Tibial artery (tissue), 4 donors: ENCODE measurements at regions not wholly inside any gene's neighbourhood (a gene's known extent, or its start where the extent isn't known, plus 50 kb on each side); places are given as distances from the start of the nearest gene placed in this dataset.

Source experiments
- DNase-seq, 2 donors: peaks; one replicate each; pipeline ENCODE4 v3.0.0-alpha.2; 2019
- H3K27ac ChIP-seq, 2 donors: fragments of 200-600 bp; sonication (generic) in 1 of 2; 1 replicate in 1 of 2; 2 replicates in 1 of 2; pipeline ENCODE4 v1.5.1; 2018 to 2019; ENCODE audit warnings: mild to moderate bottlenecking in 1 of 2
- H3K27me3 ChIP-seq, 2 donors: fragments of 200-600 bp; sonication (generic) in 1 of 2; one replicate each; pipeline versions ENCODE4 v1.5.1 to v1.6.0; 2016 to 2019
- H3K36me3 ChIP-seq, 3 donors: fragments of 200-600 bp; sonication (generic) in 2 of 3; one replicate each; pipeline ENCODE4 v1.5.1; 2016 to 2019; ENCODE audit warnings: mild to moderate bottlenecking in 2 of 3
- H3K4me1 ChIP-seq, 4 donors: fragments of 200-600 bp; sonication (generic) in 2 of 4; 1 replicate in 3 of 4; 2 replicates in 1 of 4; pipeline ENCODE4 v1.5.1; 2016 to 2019
- H3K4me3 ChIP-seq, 2 donors: fragments of 200-600 bp; sonication (generic) in 1 of 2; 1 replicate in 1 of 2; 2 replicates in 1 of 2; pipeline ENCODE4 v1.5.1; 2018 to 2019; ENCODE audit warnings: mild to moderate bottlenecking in 2 of 2
- H3K9me3 ChIP-seq, 3 donors: fragments of 200-600 bp; sonication (generic) in 1 of 3; one replicate each; pipeline ENCODE4 v1.5.1; 2016 to 2019
- intact Hi-C: fragments of 100-400 bp; cut with DNase I; formaldehyde crosslinking; loops from one replicate; pipeline ENCODE4 v1.15.0; 2023; ENCODE audit warnings: low total_unique reads
- TF ChIP-seq, protein P1 (sequence below), 2 experiments: fragments of 200-600 bp in 1 of 2; fragments of 450-650 bp in 1 of 2; IDR thresholded peaks; one replicate each; pipeline ENCODE4 v1.5.1; 2017 to 2019; ENCODE audit warnings: antibody characterized with exemption in 2 of 2, mild to moderate bottlenecking in 1 of 2, moderate library complexity in 1 of 2

DNA sequence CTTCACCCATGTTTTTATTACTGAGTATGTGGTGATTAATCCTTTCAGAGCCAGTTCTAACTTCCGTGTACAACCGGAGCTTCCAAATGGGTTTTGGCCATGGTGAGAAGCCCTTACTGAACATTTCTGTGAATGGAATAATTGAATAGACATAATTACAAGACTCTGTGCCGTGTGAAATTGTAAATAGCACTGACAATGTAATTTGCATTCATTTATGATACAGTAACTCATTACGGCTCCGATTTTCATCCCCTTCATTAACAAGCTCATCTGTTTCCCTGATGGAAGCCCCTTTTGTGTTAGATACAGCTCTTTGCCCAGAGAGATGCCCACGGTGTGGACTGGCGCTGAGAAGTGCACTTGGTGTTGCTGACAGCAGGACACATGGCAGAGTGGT is 891.0 kb downstream of the AACS start:
- Histone ChIP-seq H3K9me3 (no peaks in the 10 kb centered on the region), H3K36me3 (no peaks in the 10 kb centered on the region), H3K27ac (no peak overlapping the region), H3K4me3 (no peak overlapping the region), H3K27me3 (no peaks in the 10 kb centered on the region), H3K4me1 (no peaks in the 10 kb centered on the region)
- TF ChIP-seq, protein P1, sequence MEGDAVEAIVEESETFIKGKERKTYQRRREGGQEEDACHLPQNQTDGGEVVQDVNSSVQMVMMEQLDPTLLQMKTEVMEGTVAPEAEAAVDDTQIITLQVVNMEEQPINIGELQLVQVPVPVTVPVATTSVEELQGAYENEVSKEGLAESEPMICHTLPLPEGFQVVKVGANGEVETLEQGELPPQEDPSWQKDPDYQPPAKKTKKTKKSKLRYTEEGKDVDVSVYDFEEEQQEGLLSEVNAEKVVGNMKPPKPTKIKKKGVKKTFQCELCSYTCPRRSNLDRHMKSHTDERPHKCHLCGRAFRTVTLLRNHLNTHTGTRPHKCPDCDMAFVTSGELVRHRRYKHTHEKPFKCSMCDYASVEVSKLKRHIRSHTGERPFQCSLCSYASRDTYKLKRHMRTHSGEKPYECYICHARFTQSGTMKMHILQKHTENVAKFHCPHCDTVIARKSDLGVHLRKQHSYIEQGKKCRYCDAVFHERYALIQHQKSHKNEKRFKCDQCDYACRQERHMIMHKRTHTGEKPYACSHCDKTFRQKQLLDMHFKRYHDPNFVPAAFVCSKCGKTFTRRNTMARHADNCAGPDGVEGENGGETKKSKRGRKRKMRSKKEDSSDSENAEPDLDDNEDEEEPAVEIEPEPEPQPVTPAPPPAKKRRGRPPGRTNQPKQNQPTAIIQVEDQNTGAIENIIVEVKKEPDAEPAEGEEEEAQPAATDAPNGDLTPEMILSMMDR (IDR thresholded peaks at IDR 0.05): no peak
- intact Hi-C loops: no loop called here
- no peak for DNase-seq

DNA sequence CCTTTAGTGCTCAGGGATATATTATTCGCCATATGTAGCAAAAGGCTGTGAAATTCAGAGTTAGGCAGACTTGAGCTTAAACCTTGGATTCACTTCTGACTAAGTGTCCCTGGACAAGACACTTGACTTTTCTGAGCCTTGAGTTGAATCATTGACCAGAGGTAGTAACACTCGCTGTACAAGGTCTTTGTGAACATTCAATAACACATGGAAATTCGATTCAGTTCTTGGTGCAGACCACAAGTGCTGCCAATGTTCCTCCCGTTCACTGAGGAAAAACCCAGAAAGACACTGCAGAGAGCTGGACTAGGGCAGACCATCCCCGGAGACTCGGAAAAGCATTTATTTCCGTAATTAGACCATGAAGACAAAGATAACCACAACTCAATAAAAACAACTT is 901.4 kb downstream of the AACS start:
- Histone ChIP-seq H3K27ac (no peak overlapping the region), H3K4me3 (no peak overlapping the region), H3K4me1 (no peaks in the 10 kb centered on the region), H3K9me3 (no peaks in the 10 kb centered on the region), H3K36me3 (no peaks in the 10 kb centered on the region), H3K27me3 (no peaks in the 10 kb centered on the region)
- intact Hi-C loops: no loop called here
- TF ChIP-seq, protein P1 (IDR thresholded peaks at IDR 0.05): no peak
- DNase-seq: no peak

DNA sequence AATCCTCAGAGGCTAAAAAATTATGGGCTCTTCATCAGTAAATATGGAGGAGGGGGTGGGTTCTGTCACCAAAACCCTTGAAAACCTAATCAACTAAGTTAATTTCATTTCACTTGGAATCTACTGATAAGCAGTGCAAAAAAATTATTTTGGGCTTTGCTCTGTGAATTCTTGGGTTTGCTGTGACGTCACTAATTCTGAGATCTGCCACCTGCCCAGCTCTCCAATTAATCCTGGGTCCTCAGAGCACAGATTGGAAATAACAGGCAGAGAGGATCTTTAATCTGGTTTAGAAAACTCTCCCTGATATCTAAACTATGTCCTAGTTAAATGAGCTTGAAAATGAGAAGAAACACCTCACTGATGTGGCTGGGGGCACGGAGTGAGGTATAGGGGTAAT is 903.2 kb downstream of the AACS start:
- DNase-seq: no peak
- intact Hi-C loops: no loop called here
- no peaks in the 10 kb centered on the region for H3K4me1 ChIP-seq
- no peaks in the 10 kb centered on the region for H3K36me3 ChIP-seq
- H3K9me3 ChIP-seq: no peaks in the 10 kb centered on the region
- no peaks in the 10 kb centered on the region for H3K27me3 ChIP-seq
- TF ChIP-seq, protein P1 (IDR thresholded peaks at IDR 0.05): no peak
- H3K27ac ChIP-seq: no peak overlapping the region
- H3K4me3 ChIP-seq: no peak overlapping the region

DNA sequence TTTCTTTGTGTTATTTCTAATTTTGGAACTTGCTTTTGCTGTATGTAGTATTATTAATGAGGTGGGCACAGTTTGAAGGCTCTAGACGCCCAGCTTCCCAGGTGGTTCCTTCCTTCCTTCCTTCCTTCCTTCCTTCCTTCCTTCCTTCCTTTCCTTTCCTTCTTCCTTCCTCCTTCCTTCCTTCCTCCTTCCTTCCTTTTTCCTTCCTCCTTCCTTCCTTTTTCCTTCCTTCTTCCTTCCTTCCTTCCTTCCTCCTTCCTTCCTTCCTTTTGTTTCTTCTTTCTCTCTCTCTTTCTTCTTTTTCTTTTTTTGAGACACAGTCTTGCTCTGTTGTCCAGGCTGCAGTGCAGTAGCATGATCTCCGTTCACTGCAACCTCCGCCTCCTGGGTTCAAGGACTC is 906.7 kb downstream of the AACS start:
- H3K4me3 ChIP-seq: no peak overlapping the region
- DNase-seq: no peak
- H3K4me1 ChIP-seq: no peaks in the 10 kb centered on the region
- intact Hi-C loops: no loop called here
- H3K27ac ChIP-seq: no peak overlapping the region
- H3K36me3 ChIP-seq: no peaks in the 10 kb centered on the region
- H3K27me3 ChIP-seq: no peaks in the 10 kb centered on the region
- TF ChIP-seq, protein P1 (IDR thresholded peaks at IDR 0.05): no peak
- H3K9me3 ChIP-seq: no peaks in the 10 kb centered on the region

DNA sequence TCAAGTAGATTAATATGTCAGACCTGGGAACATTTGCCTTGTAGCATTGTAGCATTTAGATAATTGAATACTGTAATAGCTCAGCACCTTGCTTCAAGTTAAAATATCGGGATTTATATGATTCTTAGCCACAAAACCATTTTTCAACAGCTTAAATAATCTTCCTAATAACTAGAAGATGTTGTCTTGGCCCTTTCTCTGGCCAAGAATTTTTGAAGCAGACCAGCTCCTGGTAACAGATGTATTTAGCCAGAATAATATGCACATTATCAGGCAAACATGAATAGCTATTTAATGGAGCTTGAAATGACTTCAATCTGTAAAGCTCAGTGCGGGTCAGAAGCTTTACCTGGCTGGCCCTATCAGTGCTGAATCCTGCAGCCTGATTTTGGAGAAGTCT is 913.1 kb downstream of the AACS start:
- Histone ChIP-seq H3K4me1 (peaks cover 0 to 3% (median under 1%) of the 10 kb centered on the region in 4 donors), H3K9me3 (no peaks in the 10 kb centered on the region), H3K36me3 (no peaks in the 10 kb centered on the region), H3K27ac (no peak overlapping the region), H3K4me3 (no peak overlapping the region), H3K27me3 (no peaks in the 10 kb centered on the region)
- intact Hi-C loops: no loop called here
- no peak for DNase-seq
- TF ChIP-seq, protein P1 (IDR thresholded peaks at IDR 0.05): no peak

DNA sequence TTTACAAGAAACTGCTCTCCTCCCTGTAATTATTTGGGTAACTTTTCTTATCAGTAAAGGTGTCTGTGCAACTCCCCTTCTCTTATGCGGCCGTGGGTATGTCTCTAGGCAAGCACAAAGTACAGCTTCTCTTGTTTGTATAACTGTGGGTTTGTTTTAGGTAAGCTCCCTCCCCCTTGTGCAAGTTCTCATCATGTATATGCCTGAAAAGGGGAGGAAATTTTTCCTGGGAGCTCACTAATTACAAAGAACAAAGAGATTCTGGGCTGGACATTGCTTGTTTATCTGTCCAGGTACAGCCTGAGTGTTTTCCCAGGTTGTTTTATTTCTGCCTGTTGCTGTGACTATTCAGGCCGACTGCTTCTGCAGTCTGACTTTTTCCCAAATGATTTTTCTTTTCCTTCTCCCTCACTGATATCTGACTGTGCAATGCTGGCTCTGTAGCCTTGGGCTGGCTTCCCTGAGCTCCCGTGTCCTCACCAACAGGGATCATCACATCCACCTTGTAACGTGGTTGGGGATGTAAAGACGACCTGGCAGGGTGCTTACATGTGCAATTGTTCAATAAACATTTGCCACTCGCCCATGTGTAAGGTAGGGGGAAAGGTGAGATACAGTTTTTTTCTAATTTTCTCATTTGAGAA is 916.5 kb downstream of the AACS start:
- no peaks in the 10 kb centered on the region for H3K9me3 ChIP-seq
- no peak overlapping the region for H3K4me3 ChIP-seq
- H3K4me1 ChIP-seq: peaks cover 0 to 12% (median 6%) of the 10 kb centered on the region in 4 donors
- no peak overlapping the region for H3K27ac ChIP-seq
- DNase-seq: no peak
- intact Hi-C loops: no loop called here
- no peaks in the 10 kb centered on the region for H3K36me3 ChIP-seq
- TF ChIP-seq, protein P1 (IDR thresholded peaks at IDR 0.05): no peak
- H3K27me3 ChIP-seq: peaks cover 0 to 18% of the 10 kb centered on the region in 2 donors
